Testis (tissue), 2 donors: ENCODE measurements at regions not wholly inside any gene's neighbourhood (a gene's known extent, or its start where the extent isn't known, plus 50 kb on each side); places are given as distances from the start of the nearest gene placed in this dataset.

Experiments used
- DNase-seq: peaks from one replicate; pipeline ENCODE4 v3.0.0-alpha.2; 2019
- H3K27ac ChIP-seq, 2 donors: fragments of 200-600 bp; sonication (generic); one replicate each; pipeline ENCODE4 v1.5.1; 2019
- H3K27me3 ChIP-seq: fragments of 200-600 bp; sonication (generic); one replicate; pipeline ENCODE4 v1.5.1; 2019
- H3K36me3 ChIP-seq: fragments of 200-600 bp; sonication (generic); one replicate; pipeline ENCODE4 v1.5.1; 2017; ENCODE audit warnings: low read depth; ENCODE audit errors: missing control alignments
- H3K4me1 ChIP-seq: fragments of 200-600 bp; sonication (generic); one replicate; pipeline ENCODE4 v1.5.1; 2019
- H3K4me3 ChIP-seq, 2 donors: fragments of 200-600 bp; sonication (generic); one replicate each; pipeline ENCODE4 v1.5.1; 2017 to 2019
- H3K9me3 ChIP-seq: fragments of 200-600 bp; sonication (generic); one replicate; pipeline ENCODE4 v1.5.1; 2017
- CTCF ChIP-seq, 3 experiments: fragments of 450-650 bp in 2 of 3; fragments of 200-600 bp in 1 of 3; sonication (generic) in 1 of 3; IDR thresholded peaks; one replicate each; pipeline ENCODE4 v1.5.1; 2016 to 2019; ENCODE audit warnings: antibody characterized with exemption in 3 of 3, mild to moderate bottlenecking in 2 of 3, moderate library complexity in 1 of 3
- POLR2A ChIP-seq: fragments of 450-650 bp; IDR thresholded peaks from one replicate; pipeline ENCODE4 v1.6.1; 2017; ENCODE audit warnings: antibody characterized with exemption, mild to moderate bottlenecking, moderate library complexity
- WGBS, 2 donors: methylation state at CpG; one replicate each; pipeline ENCODE4 v1.1.5; 2018; 5-methylcytosine and 5-hydroxymethylcytosine counted together
- intact Hi-C: fragments of 100-400 bp; cut with DNase I; formaldehyde crosslinking; loops from one replicate; pipeline ENCODE4 v1.15.1; 2023; ENCODE audit warnings: low total_unique reads

- Histone ChIP-seq H3K4me3 (no peak overlapping the region), H3K27ac (peak overlapping the region; percentile 94 to 99), H3K36me3 (no peaks in the 10 kb centered on the region), H3K4me1 (peaks cover 57% of the 10 kb centered on the region), H3K27me3 (no peaks in the 10 kb centered on the region), H3K9me3 (no peaks in the 10 kb centered on the region)
- DNase-seq = peak; percentile 17
- no peak for TF ChIP-seq POLR2A
- TF ChIP-seq CTCF (IDR thresholded peaks at IDR 0.05) = no peak
- intact Hi-C loops = no loop called here
- 56 to 59% methylated on average over 22 to 25 of the region's 25 CpGs for WGBS, 2 donors
These were observed 81.9 kb upstream of the WNT7B start for GRCh38 chr22:46058591-46059519.

- TF ChIP-seq POLR2A (no peak), CTCF (IDR thresholded peaks at IDR 0.05) (no peak)
- peaks cover 57% of the 10 kb centered on the region for H3K4me1 ChIP-seq
- intact Hi-C loops = no loop called here
- no peaks in the 10 kb centered on the region for H3K9me3 ChIP-seq
- no peaks in the 10 kb centered on the region for H3K36me3 ChIP-seq
- WGBS, 2 donors = 60 to 62% methylated on average over 14 of the region's 14 CpGs
- peak; percentile 15 for DNase-seq
- peak overlapping the region; percentile 94 to 100 for H3K27ac ChIP-seq
- H3K27me3 ChIP-seq = no peaks in the 10 kb centered on the region
- peak overlapping the region; percentile 45 to 55 for H3K4me3 ChIP-seq
These were observed 83.5 kb upstream of the WNT7B start for GRCh38 chr22:46060292-46061123.

GRCh38 chr22:46061124-46061500 lies 84.2 kb upstream of the WNT7B start:
- Histone ChIP-seq H3K27me3 (no peaks in the 10 kb centered on the region), H3K9me3 (no peaks in the 10 kb centered on the region), H3K27ac (peak overlapping the region; percentile 94 to 100), H3K36me3 (no peaks in the 10 kb centered on the region), H3K4me1 (peaks cover 51% of the 10 kb centered on the region), H3K4me3 (peak overlapping the region; percentile 45 to 55)
- DNase-seq = no peak
- TF ChIP-seq POLR2A (no peak), CTCF (IDR thresholded peaks at IDR 0.05) (no peak)
- WGBS, 2 donors = 60 to 75% methylated on average over 19 to 38 of the region's 38 CpGs
- intact Hi-C loops = no loop called here

GRCh38 chr22:46061501-46062231 lies 84.7 kb upstream of the WNT7B start:
- peaks cover 46% of the 10 kb centered on the region for H3K4me1 ChIP-seq

More at GRCh38 chr22:46061501-46062231, 84.7 kb upstream of the WNT7B start:
- peak; percentile 15 for DNase-seq
- 39 to 63% methylated on average over 7 to 67 of the region's 79 CpGs for WGBS, 2 donors
- H3K9me3 ChIP-seq = no peaks in the 10 kb centered on the region
- H3K4me3 ChIP-seq = peak overlapping the region; percentile 45 to 55
- intact Hi-C loops = no loop called here
- peak overlapping the region; percentile 94 to 100 for H3K27ac ChIP-seq
- no peaks in the 10 kb centered on the region for H3K36me3 ChIP-seq
- TF ChIP-seq POLR2A (no peak), CTCF (IDR thresholded peaks at IDR 0.05) (no peak)
- H3K27me3 ChIP-seq = no peaks in the 10 kb centered on the region
